NOMO-1 treated with dmso at 0.1 percent for 144 hours (cell line): ENCODE measurements at regions not wholly inside any gene's neighbourhood (a gene's known extent, or its start where the extent isn't known, plus 50 kb on each side); places are given as distances from the start of the nearest gene placed in this dataset.
A peak's percentile ranks its signal among the peaks of the same experiment; 100 is the strongest.

Experiments
- DNase-seq: peaks from one replicate; lab custom pipeline; 2025; ENCODE audit not compliant: unreplicated experiment; lab: John Stamatoyannopoulos, UW

GRCh38 chr5:135219868-135220267 is 179.2 kb downstream of the MACROH2A1 start:
- no peak for DNase-seq

GRCh38 chr5:135218790-135219568 is 180.1 kb downstream of the MACROH2A1 start:
- no peak for DNase-seq

- DNase-seq: no peak
Measured at GRCh38 chr5:135218486-135218755, 180.6 kb downstream of the MACROH2A1 start.

- no peak for DNase-seq
Measured at GRCh38 chr5:135217669-135218485, 181.2 kb downstream of the MACROH2A1 start.

DNA sequence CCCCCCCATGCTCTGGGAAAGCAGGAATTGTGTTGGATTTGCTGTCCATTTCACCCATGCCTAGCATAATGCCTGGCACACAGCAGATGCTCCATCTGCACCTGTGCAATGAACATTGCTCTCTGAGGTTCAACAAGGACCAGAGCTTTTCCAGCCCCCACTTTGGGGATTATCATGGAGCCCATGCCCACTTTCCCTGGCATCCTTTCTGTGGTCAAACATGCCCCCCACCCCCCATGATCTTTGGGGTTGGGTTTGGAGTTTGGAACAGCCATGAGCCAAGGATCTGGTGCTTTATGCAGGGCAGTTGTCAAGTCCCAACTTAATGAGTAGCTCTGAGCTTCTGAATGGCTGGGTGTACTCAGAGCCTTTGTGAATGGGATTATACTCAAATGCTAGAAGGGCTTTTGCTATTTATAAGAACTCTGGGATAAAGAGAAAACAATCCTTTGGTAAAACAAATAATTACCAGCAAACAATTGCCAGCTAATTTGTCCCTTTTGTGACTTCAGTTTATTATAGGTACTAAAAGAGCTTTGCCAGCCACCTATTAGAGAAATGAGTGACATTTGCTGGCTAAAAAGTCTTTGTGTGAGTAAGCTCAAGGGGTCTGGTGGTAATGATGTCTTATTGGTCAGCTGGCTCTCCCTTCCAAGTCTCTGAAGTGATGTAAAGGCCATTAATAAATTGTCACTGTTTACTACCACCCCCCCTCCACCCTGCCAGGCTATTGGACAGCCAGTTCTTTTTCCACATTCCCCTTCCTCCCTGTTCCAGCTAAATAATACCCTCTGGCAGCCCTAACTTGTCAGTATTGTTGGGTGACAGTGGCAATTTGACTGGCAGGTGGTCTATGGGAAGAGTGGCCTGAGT is 182.3 kb downstream of the MACROH2A1 start:
- no peak for DNase-seq

GRCh38 chr5:135215617-135216470 is 181.8 kb upstream of the PITX1 start:
- DNase-seq: no peak

- DNase-seq: peak; percentile 75
Measured at GRCh38 chr5:135214897-135215616, 181.0 kb upstream of the PITX1 start.

GRCh38 chr5:135213466-135214239 is 179.6 kb upstream of the PITX1 start:
- no peak for DNase-seq

DNA sequence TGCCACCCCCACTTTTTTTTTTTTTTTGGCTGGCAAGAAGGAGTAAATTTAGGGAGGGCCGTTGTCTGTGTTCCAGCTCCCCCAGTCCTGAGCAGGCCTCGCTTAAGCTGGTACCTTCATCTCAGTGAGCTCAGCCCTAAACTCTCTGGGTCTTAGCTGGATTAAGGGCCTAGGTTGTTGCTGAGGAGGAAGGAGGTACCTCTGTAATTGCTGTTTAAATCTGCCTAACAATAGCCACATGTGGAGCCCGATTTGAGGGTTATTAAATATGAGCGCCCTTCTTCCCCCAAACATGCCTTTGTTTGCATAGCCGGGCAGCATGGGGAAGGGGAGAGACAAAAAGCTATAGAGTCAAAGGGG is 179.0 kb upstream of the PITX1 start:
- no peak for DNase-seq

GRCh38 chr5:135212361-135213026 is 178.5 kb upstream of the PITX1 start:
- no peak for DNase-seq

- DNase-seq: no peak
Measured at GRCh38 chr5:135211791-135212190, 177.8 kb upstream of the PITX1 start.

DNA sequence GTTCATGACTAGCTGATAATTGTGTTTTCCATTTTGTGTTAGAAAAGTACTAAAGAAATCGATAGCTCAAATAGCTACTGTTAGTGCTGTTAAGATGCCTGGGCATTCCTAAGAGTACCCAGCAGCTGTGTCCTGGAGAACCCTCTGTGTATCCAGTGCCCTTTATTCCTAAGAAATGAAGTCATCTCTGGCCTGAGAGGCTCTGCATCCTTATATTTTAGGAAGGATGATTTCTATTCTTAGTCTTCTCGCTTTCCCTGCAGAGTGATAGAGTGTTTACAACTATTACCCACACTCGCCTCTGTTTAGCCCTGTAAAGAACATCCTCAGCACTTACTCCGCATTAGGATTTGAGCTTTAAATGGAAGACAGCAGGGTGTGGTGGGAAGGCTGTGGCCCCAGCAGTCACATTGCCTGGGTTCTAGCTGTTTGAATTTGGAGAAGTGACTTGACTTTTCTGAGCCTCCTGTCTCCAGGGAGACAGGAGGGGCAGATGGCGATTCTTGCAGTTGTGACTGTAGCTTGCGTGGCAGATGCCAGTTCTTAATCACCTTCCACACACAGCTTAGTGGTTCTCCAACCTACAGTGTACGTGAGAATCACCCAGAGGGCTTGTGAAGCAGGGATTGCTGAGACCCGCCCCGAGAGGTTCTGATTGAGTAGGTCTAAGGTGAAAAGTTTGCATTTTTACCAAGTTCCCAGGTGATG is 177.2 kb upstream of the PITX1 start:
- DNase-seq: no peak

GRCh38 chr5:135210286-135211055 is 176.4 kb upstream of the PITX1 start:
- DNase-seq: no peak

DNA sequence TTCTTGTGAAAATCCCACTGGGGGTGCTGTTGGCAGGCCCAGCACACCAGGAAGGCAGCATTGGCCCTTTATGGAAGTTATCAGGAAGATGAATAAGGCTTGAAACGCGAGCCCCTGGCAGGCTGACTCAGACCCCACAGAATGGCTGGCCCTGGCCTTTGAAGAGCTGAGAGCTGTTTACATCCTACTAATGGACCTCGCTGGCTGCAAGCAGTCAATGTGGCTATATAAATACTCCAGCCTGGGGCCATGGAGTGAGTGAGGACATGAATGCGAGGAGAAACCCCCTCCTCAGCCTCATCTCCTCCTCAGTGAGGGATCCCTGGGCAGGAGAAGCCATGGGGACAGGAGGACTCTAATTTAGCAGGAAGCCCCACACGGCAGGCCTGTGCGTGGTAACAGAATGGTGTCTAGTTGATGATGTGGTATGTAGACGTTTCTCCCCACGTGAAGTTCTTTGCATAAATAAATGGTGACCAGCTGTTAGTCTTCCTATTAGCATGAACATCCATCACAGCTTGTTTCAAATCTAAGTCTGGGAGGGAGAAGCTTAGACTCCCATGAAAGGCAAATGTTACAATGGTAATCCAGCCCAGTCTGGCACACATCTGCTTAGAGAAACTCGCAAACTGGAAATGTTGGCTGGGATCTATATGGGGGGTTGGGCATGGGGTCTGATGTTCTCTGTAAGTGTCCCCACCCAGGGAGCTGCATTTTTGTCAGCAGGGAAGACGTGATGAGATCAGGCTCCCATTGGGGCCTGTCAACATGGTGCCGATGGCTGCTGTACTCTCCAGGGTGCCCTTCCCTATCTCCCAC is 175.1 kb upstream of the PITX1 start:
- no peak for DNase-seq

- no peak for DNase-seq
Measured at GRCh38 chr5:135208555-135208902, 174.5 kb upstream of the PITX1 start.

- DNase-seq: no peak
Measured at GRCh38 chr5:135207866-135208265, 173.8 kb upstream of the PITX1 start.

DNA sequence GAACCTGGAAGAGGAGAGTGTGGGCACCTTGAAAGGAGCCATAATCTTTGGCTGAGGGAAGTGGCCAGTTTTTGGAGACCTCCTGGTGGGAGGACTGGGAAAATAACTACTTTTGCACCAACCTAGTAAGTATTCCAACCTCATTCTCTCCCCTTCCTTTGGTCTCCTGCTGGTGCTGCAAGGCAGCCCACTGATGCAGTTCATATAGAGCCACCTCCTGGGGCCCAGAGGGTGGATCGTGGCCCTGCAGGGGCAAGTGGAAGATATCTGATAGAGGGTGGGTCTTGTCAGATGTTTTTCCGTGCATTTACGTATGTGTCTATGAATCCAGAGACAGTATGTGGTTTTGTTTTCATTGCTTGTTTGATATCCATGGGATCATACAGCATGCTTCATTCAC is 172.8 kb upstream of the PITX1 start:
- DNase-seq: no peak
